ENCODE measurements at regions not wholly inside any gene's neighbourhood (a gene's known extent, or its start where the extent isn't known, plus 50 kb on each side); places are given as distances from the start of the nearest gene placed in this dataset.

- no peak for TF ChIP-seq CTCF (IDR thresholded peaks at IDR 0.05; ENCODE audit: poor library complexity)
- TF ChIP-seq EZH2phosphoT487 (IDR thresholded peaks at IDR 0.05; ENCODE audit: low read depth, severe bottlenecking, unreplicated experiment): no peak
- no peak for TF ChIP-seq EZH2 (IDR thresholded peaks at IDR 0.05; ENCODE audit: borderline replicate concordance)
Measured at GRCh38 chr2:226619707-226620106, 179.9 kb downstream of the IRS1 start.

All from hepatocyte (in vitro differentiated cells).